ENCODE measurements at regions not wholly inside any gene's neighbourhood (a gene's known extent, or its start where the extent isn't known, plus 50 kb on each side); places are given as distances from the start of the nearest gene placed in this dataset.

DNA sequence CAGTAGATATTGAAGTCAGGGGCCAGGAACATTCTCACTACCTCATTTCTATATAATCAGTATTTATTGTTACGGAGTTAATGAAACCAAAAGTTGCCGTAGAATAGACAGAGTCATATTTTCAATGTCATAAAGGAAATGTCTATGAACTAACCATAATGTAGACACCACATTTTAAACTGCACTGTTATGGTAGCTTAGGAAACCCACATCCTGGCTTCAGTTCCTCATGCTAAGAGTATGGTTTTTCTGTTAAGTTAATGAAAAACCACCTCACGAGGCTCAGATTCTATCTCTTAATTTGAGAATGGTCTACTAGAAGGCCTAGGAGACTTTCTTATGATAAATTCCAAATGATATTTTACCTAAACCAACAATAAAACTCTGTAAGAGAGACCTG is 166.5 kb downstream of the TMEM26 start:
- Histone ChIP-seq H3K9me3 (ENCODE audit: low read length) (no peaks in the 10 kb centered on the region), H3K9ac (ENCODE audit: low read length) (no peak overlapping the region), H3K4me1 (ENCODE audit: insufficient read depth, low read length) (peaks cover 10% of the 10 kb centered on the region), H3K27me3 (ENCODE audit: control insufficient read depth in 1 of 2, insufficient read depth in 2 of 2, low read length in 2 of 2) (no peaks in the 10 kb centered on the region), H3K27ac (ENCODE audit: low read depth, low read length) (no peak overlapping the region), H3K36me3 (ENCODE audit: insufficient read depth, low read length) (no peaks in the 10 kb centered on the region), H3K4me3 (ENCODE audit: low read depth in 1 of 2, low read length in 2 of 2) (no peak overlapping the region)

DNA sequence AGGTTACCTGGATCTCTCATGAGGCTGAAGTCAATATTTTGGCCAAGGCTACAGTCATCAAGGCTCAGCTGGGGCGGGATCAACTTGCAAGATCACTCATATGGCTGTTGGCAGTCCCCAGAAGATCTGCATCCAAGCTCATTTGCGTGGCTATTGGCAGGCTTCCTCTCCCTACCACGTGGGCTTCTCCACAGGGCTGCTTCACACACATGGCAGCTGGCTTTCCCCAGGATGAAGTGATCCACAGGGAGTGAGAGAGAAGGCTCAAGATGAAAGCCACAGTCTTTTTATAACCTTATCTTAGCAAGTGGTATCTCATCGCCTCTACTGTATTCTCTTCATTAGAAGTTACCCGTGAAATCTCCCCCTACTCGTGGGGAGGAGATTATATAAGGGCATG is 167.4 kb downstream of the TMEM26 start:
- no peak overlapping the region for H3K4me3 ChIP-seq (ENCODE audit: low read depth in 1 of 2, low read length in 2 of 2)
- no peak overlapping the region for H3K9ac ChIP-seq (ENCODE audit: low read length)
- H3K9me3 ChIP-seq (ENCODE audit: low read length): no peaks in the 10 kb centered on the region
- no peaks in the 10 kb centered on the region for H3K36me3 ChIP-seq (ENCODE audit: insufficient read depth, low read length)
- H3K27me3 ChIP-seq (ENCODE audit: control insufficient read depth in 1 of 2, insufficient read depth in 2 of 2, low read length in 2 of 2): no peaks in the 10 kb centered on the region
- H3K4me1 ChIP-seq (ENCODE audit: insufficient read depth, low read length): peaks cover 10% of the 10 kb centered on the region
- no peak overlapping the region for H3K27ac ChIP-seq (ENCODE audit: low read depth, low read length)

DNA sequence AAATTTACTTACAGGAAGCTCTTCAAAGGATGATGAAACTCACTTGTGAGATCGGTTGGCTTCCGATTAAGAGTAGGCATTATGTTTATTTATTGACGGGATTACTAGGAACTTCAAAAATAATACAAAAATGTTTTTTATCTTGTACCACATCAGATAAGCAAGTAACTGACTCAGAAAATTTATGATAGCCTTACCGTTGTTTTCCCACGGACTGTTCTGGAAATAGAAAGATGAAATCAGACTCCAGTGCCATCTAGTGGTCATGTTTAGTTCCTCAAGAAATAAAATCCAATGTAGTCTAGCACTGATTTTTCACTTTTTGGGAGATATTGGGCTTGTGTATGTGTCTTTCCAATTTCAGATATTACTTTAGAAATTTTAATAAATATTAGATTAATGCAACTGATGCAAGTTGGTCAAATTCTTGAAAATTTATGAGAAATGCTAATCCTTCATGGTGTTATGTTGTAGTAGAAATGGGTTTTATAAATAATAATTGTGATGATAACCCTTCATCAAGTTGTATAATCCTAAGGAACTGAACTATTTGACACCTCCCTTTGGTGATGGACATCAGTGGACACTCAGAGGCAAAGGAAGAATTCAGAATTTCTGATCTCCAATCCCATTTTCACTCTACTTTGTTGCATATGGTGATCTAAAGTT is 168.8 kb downstream of the TMEM26 start:
- H3K9me3 ChIP-seq (ENCODE audit: low read length): no peaks in the 10 kb centered on the region

DNA sequence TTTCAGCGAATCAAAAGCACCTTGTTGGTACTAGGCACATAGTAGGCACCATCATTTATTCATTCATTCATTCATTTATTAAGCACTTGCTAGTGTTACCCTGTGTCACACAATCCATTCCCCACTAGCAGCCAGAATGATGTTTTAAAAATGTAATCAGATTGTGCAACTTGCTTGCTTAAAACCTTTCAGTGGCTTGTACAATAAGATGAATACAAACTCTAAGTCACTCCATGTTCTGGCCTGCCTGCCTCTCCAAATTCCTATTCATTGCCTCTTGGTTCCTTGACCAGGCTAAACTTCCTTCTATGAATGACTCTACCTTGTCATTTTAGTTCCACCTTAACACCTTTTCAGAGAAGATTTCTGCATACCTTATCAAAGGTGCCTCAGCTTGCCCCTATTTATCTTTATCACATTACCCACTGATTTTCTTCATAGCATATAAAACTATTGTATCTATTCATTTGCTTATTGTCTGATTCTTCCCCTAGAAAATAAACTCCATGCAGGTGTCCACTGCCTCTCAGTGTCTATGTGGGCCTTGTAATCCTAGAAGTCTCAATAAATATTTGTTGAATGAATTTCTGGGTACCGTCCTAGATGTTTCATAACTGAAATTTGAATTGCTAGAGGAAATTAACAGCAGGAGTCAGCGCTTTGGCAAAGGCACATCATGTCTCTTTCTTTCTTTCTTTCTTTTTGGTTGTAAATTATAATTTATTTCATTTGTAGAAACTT is 169.5 kb downstream of the TMEM26 start:
- no peaks in the 10 kb centered on the region for H3K36me3 ChIP-seq (ENCODE audit: insufficient read depth, low read length)
- no peaks in the 10 kb centered on the region for H3K27me3 ChIP-seq (ENCODE audit: control insufficient read depth in 1 of 2, insufficient read depth in 2 of 2, low read length in 2 of 2)
- no peak overlapping the region for H3K4me3 ChIP-seq (ENCODE audit: low read depth in 1 of 2, low read length in 2 of 2)
- H3K9ac ChIP-seq (ENCODE audit: low read length): no peak overlapping the region
- H3K9me3 ChIP-seq (ENCODE audit: low read length): no peaks in the 10 kb centered on the region
- H3K4me1 ChIP-seq (ENCODE audit: insufficient read depth, low read length): peaks cover 10% of the 10 kb centered on the region
- no peak overlapping the region for H3K27ac ChIP-seq (ENCODE audit: low read depth, low read length)

More for the DNA sequence above, 168.8 kb downstream of the TMEM26 start:
- H3K36me3 ChIP-seq (ENCODE audit: insufficient read depth, low read length): no peaks in the 10 kb centered on the region
- H3K4me1 ChIP-seq (ENCODE audit: insufficient read depth, low read length): peaks cover 10% of the 10 kb centered on the region
- no peak overlapping the region for H3K4me3 ChIP-seq (ENCODE audit: low read depth in 1 of 2, low read length in 2 of 2)
- no peaks in the 10 kb centered on the region for H3K27me3 ChIP-seq (ENCODE audit: control insufficient read depth in 1 of 2, insufficient read depth in 2 of 2, low read length in 2 of 2)
- H3K27ac ChIP-seq (ENCODE audit: low read depth, low read length): no peak overlapping the region
- H3K9ac ChIP-seq (ENCODE audit: low read length): no peak overlapping the region

DNA sequence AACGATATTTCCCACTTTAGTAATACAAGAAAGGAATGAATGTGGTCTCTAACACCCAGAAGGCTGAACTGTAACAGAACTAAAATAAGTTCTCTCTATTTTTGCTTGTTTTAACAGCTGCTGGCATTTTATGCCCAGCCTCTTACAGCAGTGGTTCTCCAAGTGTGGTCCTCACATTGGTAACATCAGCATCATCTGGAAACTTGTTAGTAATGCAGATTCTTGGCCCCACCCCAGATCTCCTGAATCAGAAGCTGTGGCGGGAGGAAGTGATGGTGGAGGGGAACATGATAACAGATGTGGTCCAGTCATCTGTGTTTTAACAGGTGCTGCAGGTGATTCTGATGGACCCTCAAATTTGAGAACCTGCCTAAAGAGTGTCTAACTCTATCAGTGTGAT is 170.1 kb downstream of the TMEM26 start:
- H3K9me3 ChIP-seq (ENCODE audit: low read length): no peaks in the 10 kb centered on the region
- no peak overlapping the region for H3K9ac ChIP-seq (ENCODE audit: low read length)
- H3K27ac ChIP-seq (ENCODE audit: low read depth, low read length): no peak overlapping the region
- no peaks in the 10 kb centered on the region for H3K36me3 ChIP-seq (ENCODE audit: insufficient read depth, low read length)
- H3K4me1 ChIP-seq (ENCODE audit: insufficient read depth, low read length): peaks cover 10% of the 10 kb centered on the region
- no peaks in the 10 kb centered on the region for H3K27me3 ChIP-seq (ENCODE audit: control insufficient read depth in 1 of 2, insufficient read depth in 2 of 2, low read length in 2 of 2)
- no peak overlapping the region for H3K4me3 ChIP-seq (ENCODE audit: low read depth in 1 of 2, low read length in 2 of 2)

DNA sequence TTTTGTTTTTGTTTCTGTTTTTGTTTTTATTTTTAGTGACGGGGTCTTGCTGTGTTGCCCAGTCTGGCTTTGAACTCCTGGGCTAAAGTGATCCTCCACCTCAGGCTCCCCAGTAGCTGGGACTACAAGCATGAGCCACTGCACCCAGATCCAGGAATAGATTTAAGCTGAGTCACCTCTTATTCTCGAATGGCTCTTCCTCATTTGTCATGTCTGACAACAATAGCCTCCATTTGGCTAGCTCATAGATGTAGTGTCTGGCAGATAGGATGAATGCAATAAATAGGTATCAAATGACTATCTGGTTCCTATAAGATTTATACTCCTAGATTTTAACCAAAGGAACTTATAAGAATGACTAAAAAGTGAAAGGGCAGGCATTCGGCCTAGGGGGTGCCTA is 172.9 kb downstream of the TMEM26 start:
- no peaks in the 10 kb centered on the region for H3K9me3 ChIP-seq (ENCODE audit: low read length)
- no peaks in the 10 kb centered on the region for H3K36me3 ChIP-seq (ENCODE audit: insufficient read depth, low read length)
- no peak overlapping the region for H3K4me3 ChIP-seq (ENCODE audit: low read depth in 1 of 2, low read length in 2 of 2)
- H3K4me1 ChIP-seq (ENCODE audit: insufficient read depth, low read length): peaks cover 10% of the 10 kb centered on the region
- no peak overlapping the region for H3K27ac ChIP-seq (ENCODE audit: low read depth, low read length)
- H3K9ac ChIP-seq (ENCODE audit: low read length): no peak overlapping the region
- no peaks in the 10 kb centered on the region for H3K27me3 ChIP-seq (ENCODE audit: control insufficient read depth in 1 of 2, insufficient read depth in 2 of 2, low read length in 2 of 2)

DNA sequence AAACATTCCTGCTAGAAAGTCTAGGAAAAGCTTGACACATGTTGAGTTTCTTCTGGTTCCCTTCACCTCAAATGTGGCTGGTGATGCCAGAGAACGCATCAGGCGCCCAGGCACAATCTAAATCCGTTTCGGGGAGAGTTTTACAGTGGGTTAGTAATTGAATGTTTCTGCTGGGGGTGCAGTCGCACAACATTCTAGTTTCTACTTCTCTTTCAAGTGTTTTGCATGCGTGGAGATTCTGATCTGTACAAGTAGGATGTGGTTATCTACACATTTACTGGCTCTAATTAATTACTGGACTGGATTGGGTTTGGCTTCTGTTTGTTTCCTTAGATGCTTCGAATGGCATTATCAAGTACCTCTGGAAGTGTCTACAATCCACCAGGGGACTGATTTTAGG is 173.8 kb downstream of the TMEM26 start:
- no peaks in the 10 kb centered on the region for H3K27me3 ChIP-seq (ENCODE audit: control insufficient read depth in 1 of 2, insufficient read depth in 2 of 2, low read length in 2 of 2)
- H3K9me3 ChIP-seq (ENCODE audit: low read length): no peaks in the 10 kb centered on the region
- no peaks in the 10 kb centered on the region for H3K36me3 ChIP-seq (ENCODE audit: insufficient read depth, low read length)
- no peak overlapping the region for H3K27ac ChIP-seq (ENCODE audit: low read depth, low read length)
- H3K9ac ChIP-seq (ENCODE audit: low read length): no peak overlapping the region
- no peak overlapping the region for H3K4me3 ChIP-seq (ENCODE audit: low read depth in 1 of 2, low read length in 2 of 2)
- H3K4me1 ChIP-seq (ENCODE audit: insufficient read depth, low read length): peaks cover 10% of the 10 kb centered on the region

DNA sequence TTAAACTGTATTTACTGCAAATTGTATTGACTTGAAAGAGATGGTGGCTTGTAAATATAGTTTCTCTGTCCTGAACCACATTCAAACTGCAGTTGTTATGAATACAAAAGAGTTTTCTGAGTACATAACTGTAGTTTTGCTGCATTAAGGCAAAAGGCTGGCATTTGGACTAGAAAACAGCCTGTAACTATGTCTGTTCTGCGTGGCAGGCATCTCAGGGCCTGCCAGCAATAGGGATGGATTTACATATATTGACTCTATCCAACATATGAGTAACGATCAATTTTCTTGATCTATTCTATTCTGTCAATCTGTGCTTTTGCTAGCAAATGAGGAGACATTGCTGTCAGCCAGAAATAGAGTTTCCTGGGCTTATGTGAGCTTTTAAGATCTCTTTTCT is 174.6 kb downstream of the TMEM26 start:
- Histone ChIP-seq H3K27ac (ENCODE audit: low read depth, low read length) (no peak overlapping the region), H3K4me3 (ENCODE audit: low read depth in 1 of 2, low read length in 2 of 2) (no peak overlapping the region), H3K9ac (ENCODE audit: low read length) (no peak overlapping the region), H3K9me3 (ENCODE audit: low read length) (no peaks in the 10 kb centered on the region), H3K27me3 (ENCODE audit: control insufficient read depth in 1 of 2, insufficient read depth in 2 of 2, low read length in 2 of 2) (no peaks in the 10 kb centered on the region), H3K36me3 (ENCODE audit: insufficient read depth, low read length) (no peaks in the 10 kb centered on the region), H3K4me1 (ENCODE audit: insufficient read depth, low read length) (peaks cover 10% of the 10 kb centered on the region)

DNA sequence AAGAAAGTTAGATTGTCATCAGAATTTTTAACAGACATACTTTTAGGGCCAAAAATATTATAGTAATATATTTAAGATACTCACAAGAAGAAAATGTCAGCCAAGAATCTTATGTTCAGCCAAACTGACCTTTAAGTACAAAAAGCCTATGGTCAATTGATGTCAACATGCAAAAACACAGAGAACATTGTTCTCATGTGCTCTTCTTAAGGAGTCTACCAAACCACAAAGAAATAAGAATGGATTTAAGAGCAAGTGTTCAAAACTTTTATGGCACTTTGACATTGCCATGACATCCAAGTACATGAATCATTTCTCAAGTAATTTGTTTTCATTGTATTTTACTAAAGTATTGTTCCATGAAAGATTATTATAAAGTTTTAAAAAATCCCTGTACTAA is 180.4 kb downstream of the TMEM26 start:
- no peaks in the 10 kb centered on the region for H3K36me3 ChIP-seq (ENCODE audit: insufficient read depth, low read length)
- H3K4me3 ChIP-seq (ENCODE audit: low read depth in 1 of 2, low read length in 2 of 2): no peak overlapping the region
- H3K27ac ChIP-seq (ENCODE audit: low read depth, low read length): no peak overlapping the region
- no peak overlapping the region for H3K9ac ChIP-seq (ENCODE audit: low read length)
- H3K27me3 ChIP-seq (ENCODE audit: control insufficient read depth in 1 of 2, insufficient read depth in 2 of 2, low read length in 2 of 2): no peaks in the 10 kb centered on the region
- H3K4me1 ChIP-seq (ENCODE audit: insufficient read depth, low read length): no peaks in the 10 kb centered on the region
- H3K9me3 ChIP-seq (ENCODE audit: low read length): no peaks in the 10 kb centered on the region

DNA sequence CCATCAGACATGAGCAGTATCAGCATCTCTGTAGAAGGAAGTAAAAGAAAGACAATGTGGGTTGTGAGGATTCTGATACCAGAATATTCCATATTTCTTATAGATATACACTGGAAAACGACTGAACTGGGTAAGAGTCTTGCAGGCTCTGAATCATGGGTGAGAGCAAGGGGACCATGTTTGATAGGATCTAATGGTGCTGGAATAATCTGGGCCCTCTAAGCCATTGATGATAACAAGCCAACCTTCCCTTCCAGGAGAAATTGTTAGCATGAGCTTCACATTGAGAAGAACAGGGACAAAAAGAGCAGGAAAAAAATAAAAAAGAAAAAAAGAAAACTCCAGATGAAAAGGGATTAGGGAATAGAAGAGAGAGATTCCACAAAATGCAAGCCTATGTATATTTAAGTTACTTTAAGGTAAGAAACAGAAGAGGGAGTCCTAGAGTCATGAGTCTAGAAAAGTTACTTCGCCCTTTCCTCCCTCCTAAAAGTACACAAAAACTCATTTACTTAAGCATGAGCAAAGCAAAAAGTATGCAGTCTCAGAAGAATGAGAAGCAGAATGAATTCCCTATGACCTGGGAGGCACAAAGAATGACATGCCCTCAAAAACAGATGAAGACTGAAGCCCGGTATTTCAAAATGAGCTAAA is 181.9 kb downstream of the TMEM26 start:
- H3K27me3 ChIP-seq (ENCODE audit: control insufficient read depth in 1 of 2, insufficient read depth in 2 of 2, low read length in 2 of 2): no peaks in the 10 kb centered on the region
- no peak overlapping the region for H3K4me3 ChIP-seq (ENCODE audit: low read depth in 1 of 2, low read length in 2 of 2)
- H3K9ac ChIP-seq (ENCODE audit: low read length): no peak overlapping the region
- H3K36me3 ChIP-seq (ENCODE audit: insufficient read depth, low read length): no peaks in the 10 kb centered on the region
- H3K4me1 ChIP-seq (ENCODE audit: insufficient read depth, low read length): no peaks in the 10 kb centered on the region
- no peak overlapping the region for H3K27ac ChIP-seq (ENCODE audit: low read depth, low read length)
- no peaks in the 10 kb centered on the region for H3K9me3 ChIP-seq (ENCODE audit: low read length)

DNA sequence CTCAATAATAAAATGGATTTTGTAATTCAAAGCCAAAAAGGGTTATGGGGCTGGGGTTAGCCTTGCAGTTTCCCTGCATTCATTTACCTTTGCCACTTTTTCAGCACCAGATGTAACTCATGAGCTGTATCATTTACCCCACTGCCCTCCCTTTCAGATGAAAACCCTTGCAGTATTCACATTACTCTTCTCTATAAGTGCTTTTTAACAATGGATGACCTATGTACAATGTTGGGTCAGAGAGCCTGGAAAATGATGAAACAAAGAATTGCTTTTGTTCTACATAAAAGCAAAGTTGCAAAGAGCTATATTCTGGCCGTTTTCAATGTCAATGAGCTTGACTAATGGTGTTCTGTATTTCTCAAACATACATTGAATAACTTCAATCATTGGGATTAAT is 189.7 kb downstream of the TMEM26 start:
- Histone ChIP-seq H3K27me3 (ENCODE audit: control insufficient read depth in 1 of 2, insufficient read depth in 2 of 2, low read length in 2 of 2) (no peaks in the 10 kb centered on the region), H3K27ac (ENCODE audit: low read depth, low read length) (no peak overlapping the region), H3K9ac (ENCODE audit: low read length) (no peak overlapping the region), H3K4me3 (ENCODE audit: low read depth in 1 of 2, low read length in 2 of 2) (no peak overlapping the region), H3K9me3 (ENCODE audit: low read length) (no peaks in the 10 kb centered on the region), H3K4me1 (ENCODE audit: insufficient read depth, low read length) (no peaks in the 10 kb centered on the region), H3K36me3 (ENCODE audit: insufficient read depth, low read length) (no peaks in the 10 kb centered on the region)
